GM12878 (cell line): ENCODE measurements at regions not wholly inside any gene's neighbourhood (a gene's known extent, or its start where the extent isn't known, plus 50 kb on each side); places are given as distances from the start of the nearest gene placed in this dataset.

Experiments
- ATAC-seq: fragments of 200-7000 bp; cut with Tn5 transposase; 3 replicates; pipeline ENCODE4 v1.9.1; 2020; ENCODE audit warnings: mild to moderate bottlenecking, moderate library complexity
- BruUV-seq: library from RNA; stranded (reverse); fragments of 400-500 nt; replicated peaks from 2 replicates; lab custom pipeline; 2021; lab: Mats Ljungman, UMichigan
- CTCF ChIA-PET: fragments of 300-600 bp; sonication (Branson Sonifier 250); formaldehyde crosslinking; extraction: SDS; loops from one replicate; lab custom pipeline; 2021; ENCODE audit warnings: inconsistent platforms; lab: Yijun Ruan, JAX
- POLR2A ChIA-PET: fragments of 350-600 bp; formaldehyde crosslinking; extraction: SDS; loops from one replicate; lab custom pipeline; 2021; ENCODE audit warnings: inconsistent platforms; lab: Charles Lee
- RAD21 ChIA-PET: fragments of 300-600 bp; sonication (Branson Sonifier 250); formaldehyde crosslinking; loops from one replicate; lab custom pipeline; 2023; ENCODE audit warnings: antibody characterized with exemption; ENCODE audit not compliant: unreplicated experiment; lab: Charles Lee
- SMC1A ChIA-PET: fragments of 300-600 bp; sonication (Branson Sonifier 250); formaldehyde crosslinking; loops from one replicate; lab custom pipeline; 2023; ENCODE audit not compliant: unreplicated experiment, uncharacterized antibody; lab: Charles Lee
- DNase-seq: peaks from one replicate; pipeline ENCODE4 v3.0.0-alpha.2; 2011; ENCODE audit warnings: low read depth, low spot score
- FAIRE-seq: peaks from 3 replicates; lab custom pipeline; 2011; peaks lifted over from hg19 to GRCh38; lab: Jason Lieb, UNC
- H2AFZ ChIP-seq: 2 replicates; pipeline ENCODE4 v1.6.0; 2011; ENCODE audit warnings: low read depth, low read length, control low read depth; ENCODE audit not compliant: control insufficient read depth
- H3K27ac ChIP-seq: 2 replicates; pipeline ENCODE4 v1.5.1; 2011; ENCODE audit warnings: control low read depth; ENCODE audit not compliant: control insufficient read depth, insufficient read depth
- H3K27me3 ChIP-seq, 2 experiments: replicated peaks in 1 of 2; 2 replicates each; pipeline versions ENCODE4 v1.6.0 to v1.6.1; 2011; ENCODE audit warnings: low read length in 1 of 2; ENCODE audit not compliant: control insufficient read depth in 2 of 2, insufficient read depth in 2 of 2
- H3K36me3 ChIP-seq, 2 experiments: 2 replicates each; pipeline ENCODE4 v1.5.1; 2011; ENCODE audit warnings: low read length in 1 of 2; ENCODE audit not compliant: control insufficient read depth in 2 of 2, insufficient read depth in 2 of 2
- H3K4me1 ChIP-seq: 2 replicates; pipeline ENCODE4 v1.6.1; 2011; ENCODE audit warnings: mild to moderate bottlenecking, low read length, moderate library complexity, mixed read lengths; ENCODE audit not compliant: control insufficient read depth, insufficient read depth
- H3K4me2 ChIP-seq: 2 replicates; pipeline ENCODE4 v1.6.0; 2011; ENCODE audit warnings: control low read depth; ENCODE audit not compliant: control insufficient read depth, insufficient read depth
- H3K4me3 ChIP-seq: fragments of 200-600 bp; sonication (generic); 2 replicates; pipeline ENCODE4 v1.5.1; 2016
- H3K79me2 ChIP-seq: 2 replicates; pipeline ENCODE4 v1.6.0; 2011; ENCODE audit warnings: low read length; ENCODE audit not compliant: control insufficient read depth, insufficient read depth
- H3K9ac ChIP-seq: 2 replicates; pipeline ENCODE4 v1.8.0; 2011; ENCODE audit warnings: low read length, control low read depth, mixed read lengths; ENCODE audit not compliant: control insufficient read depth, insufficient read depth
- H3K9me3 ChIP-seq: replicated peaks from 3 replicates; pipeline ENCODE4 v1.5.1; 2011; ENCODE audit warnings: mild to moderate bottlenecking, low read length; ENCODE audit not compliant: control insufficient read depth, insufficient read depth
- H4K20me1 ChIP-seq: 2 replicates; pipeline ENCODE4 v1.6.0; 2011; ENCODE audit not compliant: control insufficient read depth, insufficient read depth
- ATF7 ChIP-seq: fragments of 450-650 bp; IDR thresholded peaks from 2 replicates; pipeline ENCODE4 v1.6.1; 2016; ENCODE audit warnings: low read depth, mild to moderate bottlenecking
- CBFB ChIP-seq: IDR thresholded peaks from 2 replicates; pipeline ENCODE4 v1.6.1; 2016; ENCODE audit warnings: antibody characterized with exemption, low read depth
- CHD4 ChIP-seq: fragments of 200-600 bp; sonication (generic); IDR thresholded peaks from 2 replicates; pipeline ENCODE4 v1.6.1; 2016; ENCODE audit warnings: mild to moderate bottlenecking
- CREM ChIP-seq: IDR thresholded peaks from 2 replicates; pipeline ENCODE4 v1.6.1; 2014; ENCODE audit warnings: antibody characterized with exemption, low read depth
- EZH2 ChIP-seq: IDR thresholded peaks from 2 replicates; pipeline ENCODE4 v1.6.1; 2012; ENCODE audit warnings: low read depth, mild to moderate bottlenecking, control low read depth, inconsistent platforms, low read length, borderline replicate concordance; ENCODE audit not compliant: control insufficient read depth
- HDAC6 ChIP-seq: fragments of 200-600 bp; sonication (generic); IDR thresholded peaks from one replicate; pipeline ENCODE4 v1.8.0; 2017; ENCODE audit warnings: antibody characterized with exemption; ENCODE audit not compliant: unreplicated experiment
- IRF4 ChIP-seq: IDR thresholded peaks from 2 replicates; pipeline ENCODE4 v1.6.1; 2011; ENCODE audit warnings: low read depth, low read length
- JUNB ChIP-seq: IDR thresholded peaks from 2 replicates; pipeline ENCODE4 v1.6.1; 2016; ENCODE audit warnings: antibody characterized with exemption, mild to moderate bottlenecking
- JUND ChIP-seq: IDR thresholded peaks from 2 replicates; pipeline ENCODE4 v1.6.1; 2012; ENCODE audit warnings: low read depth, mild to moderate bottlenecking, low read length, improper control_type of control experiment, moderate library complexity
- POU2F2 ChIP-seq: IDR thresholded peaks from 3 replicates; pipeline ENCODE4 v1.6.1; 2011; ENCODE audit warnings: low read depth, mild to moderate bottlenecking, low read length, borderline replicate concordance
- RFX5 ChIP-seq: IDR thresholded peaks from 2 replicates; pipeline ENCODE4 v1.6.1; 2011; ENCODE audit warnings: low read depth, low read length, improper control_type of control experiment
- SP1 ChIP-seq: IDR thresholded peaks from one replicate; pipeline ENCODE4 v1.6.1; 2011; ENCODE audit warnings: low read depth, low read length
- WRNIP1 ChIP-seq: IDR thresholded peaks from 2 replicates; pipeline ENCODE4 v1.6.1; 2011; ENCODE audit warnings: low read depth, low read length, improper control_type of control experiment, borderline replicate concordance
- ZNF274 ChIP-seq: IDR thresholded peaks from one replicate; pipeline ENCODE4 v1.8.0; 2011; ENCODE audit not compliant: insufficient read length, insufficient read depth
- ZNF592 ChIP-seq: fragments of 450-650 bp; IDR thresholded peaks from 2 replicates; pipeline ENCODE4 v1.6.1; 2017; ENCODE audit warnings: mild to moderate bottlenecking, moderate library complexity
- WGBS: methylation state at CpG from one replicate; pipeline ENCODE4 v1.1.6; 2016; ENCODE audit warnings: low lambda C conversion rate; ENCODE audit not compliant: insufficient replicate concordance, insufficient coverage; ENCODE audit errors: missing lambda C conversion rate; 5-methylcytosine and 5-hydroxymethylcytosine counted together
- in situ Hi-C: fragments of 300-500 bp; cut with MboI; formaldehyde crosslinking; loops from 9 replicates; pipeline ENCODE4 v1.14.3; 2018; ENCODE audit warnings: mixed read lengths
- intact Hi-C: fragments of 100-400 bp; cut with micrococcal nuclease; formaldehyde crosslinking; loops from one replicate; pipeline ENCODE4 v1.14.2; 2022; ENCODE audit not compliant: unreplicated experiment

DNA sequence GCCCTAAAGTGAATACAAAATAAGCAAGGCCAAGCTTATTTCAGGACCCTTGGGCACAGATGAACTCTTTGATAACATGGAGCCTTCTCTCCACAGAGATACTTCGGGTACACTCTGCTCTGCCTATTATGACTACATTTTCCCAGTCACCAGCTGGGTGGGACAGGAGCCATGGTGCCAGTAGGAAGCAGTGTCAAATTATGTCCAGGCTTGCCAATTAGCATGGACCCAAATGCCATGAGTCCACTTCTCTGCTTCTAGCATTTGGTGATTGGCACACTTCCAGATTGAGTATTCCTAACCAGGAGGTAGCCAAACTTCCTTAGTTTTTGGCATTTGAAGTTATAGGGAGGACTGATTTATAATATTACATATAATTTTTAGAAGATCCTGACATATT lies 513.8 kb upstream of the HTR1E start (continued):
- TF ChIP-seq CREM (no peak), HDAC6 (no peak), IRF4 (no peak), CHD4 (no peak), SP1 (no peak), ATF7 (no peak)

DNA sequence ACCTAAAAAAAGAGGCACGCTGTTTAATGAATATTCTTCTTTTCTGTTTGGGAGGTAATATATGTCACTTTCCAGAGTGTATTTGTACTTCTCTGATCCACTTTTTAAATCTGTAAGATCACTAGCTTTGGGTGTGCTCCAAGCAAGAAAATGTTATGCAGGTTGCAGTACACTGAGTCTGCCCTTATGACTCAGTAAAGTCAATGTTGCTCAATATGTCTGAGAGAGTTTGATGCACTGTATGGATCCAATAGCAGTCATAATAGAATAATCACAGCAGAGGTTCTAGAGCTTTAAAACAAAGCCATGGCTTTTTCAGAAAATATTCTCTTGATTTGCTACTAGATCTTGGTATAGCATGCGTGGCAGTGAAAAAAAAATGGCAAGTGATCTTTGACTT lies 525.3 kb upstream of the HTR1E start:
- Histone ChIP-seq H3K9me3 (no peaks in the 10 kb centered on the region), H3K4me3 (no peak overlapping the region), H3K27ac (no peak overlapping the region), H3K36me3 (no peaks in the 10 kb centered on the region), H4K20me1 (no peaks in the 10 kb centered on the region), H3K9ac (no peak overlapping the region), H3K4me1 (no peaks in the 10 kb centered on the region), H3K4me2 (no peak overlapping the region), H3K79me2 (no peaks in the 10 kb centered on the region), H2AFZ (no peak overlapping the region), H3K27me3 (no peaks in the 10 kb centered on the region)
- in situ Hi-C loops (no loop called here), intact Hi-C loops (no loop called here)
- ATAC-seq: no peak
- no peak for FAIRE-seq
- SMC1A ChIA-PET: interaction anchor here (0.9 kb wide), 1 partner anchor 26 kb away, joined by 3 read pairs; no protein-coding TSS in a partner anchor
- CTCF ChIA-PET: no interaction called here
- RAD21 ChIA-PET: no interaction called here
- no peak for DNase-seq
- TF ChIP-seq JUNB (no peak), EZH2 (no peak), POU2F2 (no peak), RFX5 (no peak), ZNF274 (no peak), JUND (no peak), CBFB (no peak), WRNIP1 (no peak), ZNF592 (no peak)
- POLR2A ChIA-PET: no interaction called here
- no TSS peak for BruUV-seq
- 45% methylated on average over 2 of the region's 2 CpGs for WGBS
